Left hindlimb (tissue), 1 donor: ENCODE measurements at regions not wholly inside any gene's neighbourhood (a gene's known extent, or its start where the extent isn't known, plus 50 kb on each side); places are given as distances from the start of the nearest gene placed in this dataset.
"Not testable (repeated sequence)": the region's sequence is repeated elsewhere in the genome, so short reads cannot be mapped to it uniquely, and the experiment has no call there.

Experiments used
- DNase-seq: peaks from one replicate; pipeline ENCODE4 v3.0.0-alpha.2; 2018

GRCh38 chr14:40463886-40464285, 1031.7 kb upstream of the FBXO33 start:
- DNase-seq, result no peak

- no peak for DNase-seq
Observed at GRCh38 chr14:40452674-40453073, 1020.4 kb upstream of the FBXO33 start.

GRCh38 chr14:40447017-40447416, 1014.8 kb upstream of the FBXO33 start:
- DNase-seq, result no peak

- DNase-seq, result no peak
Observed at GRCh38 chr14:40445020-40445419, 1012.8 kb upstream of the FBXO33 start.

- no peak for DNase-seq
Observed at GRCh38 chr14:40436551-40436950, 1004.3 kb upstream of the FBXO33 start.

- no peak for DNase-seq
Observed at GRCh38 chr14:40417777-40418401, 985.7 kb upstream of the FBXO33 start.

- no peak for DNase-seq
Observed at GRCh38 chr14:40416565-40416964, 984.3 kb upstream of the FBXO33 start.

GRCh38 chr14:40414386-40414785, 982.2 kb upstream of the FBXO33 start:
- no peak for DNase-seq

- no peak for DNase-seq
Observed at GRCh38 chr14:40413136-40413535, 980.9 kb upstream of the FBXO33 start.

- DNase-seq, result no peak
Observed at GRCh38 chr14:40410708-40411107, 978.5 kb upstream of the FBXO33 start.

GRCh38 chr14:40402957-40403356, 970.7 kb upstream of the FBXO33 start:
- no peak for DNase-seq

GRCh38 chr14:40398981-40399380, 966.7 kb upstream of the FBXO33 start:
- no peak for DNase-seq

GRCh38 chr14:40394634-40395340, 962.6 kb upstream of the FBXO33 start:
- no peak for DNase-seq

- DNase-seq, result no peak
Observed at GRCh38 chr14:40393143-40393542, 960.9 kb upstream of the FBXO33 start.

GRCh38 chr14:40386433-40386832, 954.2 kb upstream of the FBXO33 start:
- no peak for DNase-seq

GRCh38 chr14:40374221-40374620, 942.0 kb upstream of the FBXO33 start:
- DNase-seq, result no peak

- DNase-seq, result no peak
Observed at GRCh38 chr14:40371011-40371410, 938.8 kb upstream of the FBXO33 start.

- no peak for DNase-seq
Observed at GRCh38 chr14:40368314-40368713, 936.1 kb upstream of the FBXO33 start.

- no peak for DNase-seq
Observed at GRCh38 chr14:40367717-40368116, 935.5 kb upstream of the FBXO33 start.

- no peak for DNase-seq
Observed at GRCh38 chr14:40365305-40365704, 933.1 kb upstream of the FBXO33 start.

GRCh38 chr14:40362856-40363255, 930.6 kb upstream of the FBXO33 start:
- DNase-seq, result no peak

GRCh38 chr14:40354754-40355153, 922.5 kb upstream of the FBXO33 start:
- DNase-seq, result no peak

- DNase-seq, result not testable (repeated sequence)
Observed at GRCh38 chr14:40348104-40348503, 915.9 kb upstream of the FBXO33 start.

GRCh38 chr14:40347675-40348074, 915.4 kb upstream of the FBXO33 start:
- DNase-seq, result no peak

GRCh38 chr14:40346275-40346674, 914.0 kb upstream of the FBXO33 start:
- no peak for DNase-seq
